Thyroid gland (tissue), 4 donors: ENCODE measurements at regions not wholly inside any gene's neighbourhood (a gene's known extent, or its start where the extent isn't known, plus 50 kb on each side); places are given as distances from the start of the nearest gene placed in this dataset.

Source experiments
- DNase-seq, 2 donors: peaks; one replicate each; pipeline ENCODE4 v3.0.0-alpha.2; 2019
- H3K27ac ChIP-seq, 3 donors: fragments of 200-600 bp; sonication (generic); 1 replicate in 2 of 3; 2 replicates in 1 of 3; pipeline ENCODE4 v1.5.1; 2016 to 2019; ENCODE audit warnings: mild to moderate bottlenecking in 1 of 3, moderate library complexity in 1 of 3
- H3K27me3 ChIP-seq: fragments of 200-600 bp; sonication (generic); one replicate; pipeline ENCODE4 v1.5.1; 2019
- H3K36me3 ChIP-seq, 2 donors: fragments of 200-600 bp; sonication (generic); one replicate each; pipeline ENCODE4 v1.5.1; 2016 to 2019
- H3K4me1 ChIP-seq, 2 donors: fragments of 200-600 bp; sonication (generic); one replicate each; pipeline ENCODE4 v1.5.1; 2017 to 2019
- H3K4me3 ChIP-seq, 3 donors: fragments of 200-600 bp; sonication (generic); replicated peaks in 1 of 3; 1 replicate in 2 of 3; 2 replicates in 1 of 3; pipeline ENCODE4 v1.5.1; 2016; ENCODE audit warnings: mild to moderate bottlenecking in 1 of 3
- H3K9me3 ChIP-seq: fragments of 200-600 bp; sonication (generic); one replicate; pipeline ENCODE4 v1.5.1; 2017
- POLR2A ChIP-seq, 2 donors: fragments of 450-650 bp; IDR thresholded peaks; one replicate each; pipeline ENCODE4 v1.6.1; 2017; ENCODE audit warnings: antibody characterized with exemption in 2 of 2, mild to moderate bottlenecking in 2 of 2, moderate library complexity in 1 of 2
- WGBS, 2 donors: methylation state at CpG; one replicate each; pipeline ENCODE4 v1.1.5; 2017; 5-methylcytosine and 5-hydroxymethylcytosine counted together
- intact Hi-C: fragments of 100-400 bp; cut with DNase I; formaldehyde crosslinking; loops from one replicate; pipeline ENCODE4 v1.15.1; 2023
- TF ChIP-seq, protein P1 (sequence below), 6 experiments: fragments of 200-600 bp in 3 of 6; fragments of 450-650 bp in 3 of 6; sonication (generic) in 3 of 6; IDR thresholded peaks; one replicate each; pipeline ENCODE4 v1.5.1; 2016 to 2019; ENCODE audit warnings: antibody characterized with exemption in 6 of 6, mild to moderate bottlenecking in 2 of 6, inconsistent platforms in 1 of 6, moderate library complexity in 1 of 6

- no peak for TF ChIP-seq POLR2A (IDR thresholded peaks at IDR 0.05)
- TF ChIP-seq, protein P1, sequence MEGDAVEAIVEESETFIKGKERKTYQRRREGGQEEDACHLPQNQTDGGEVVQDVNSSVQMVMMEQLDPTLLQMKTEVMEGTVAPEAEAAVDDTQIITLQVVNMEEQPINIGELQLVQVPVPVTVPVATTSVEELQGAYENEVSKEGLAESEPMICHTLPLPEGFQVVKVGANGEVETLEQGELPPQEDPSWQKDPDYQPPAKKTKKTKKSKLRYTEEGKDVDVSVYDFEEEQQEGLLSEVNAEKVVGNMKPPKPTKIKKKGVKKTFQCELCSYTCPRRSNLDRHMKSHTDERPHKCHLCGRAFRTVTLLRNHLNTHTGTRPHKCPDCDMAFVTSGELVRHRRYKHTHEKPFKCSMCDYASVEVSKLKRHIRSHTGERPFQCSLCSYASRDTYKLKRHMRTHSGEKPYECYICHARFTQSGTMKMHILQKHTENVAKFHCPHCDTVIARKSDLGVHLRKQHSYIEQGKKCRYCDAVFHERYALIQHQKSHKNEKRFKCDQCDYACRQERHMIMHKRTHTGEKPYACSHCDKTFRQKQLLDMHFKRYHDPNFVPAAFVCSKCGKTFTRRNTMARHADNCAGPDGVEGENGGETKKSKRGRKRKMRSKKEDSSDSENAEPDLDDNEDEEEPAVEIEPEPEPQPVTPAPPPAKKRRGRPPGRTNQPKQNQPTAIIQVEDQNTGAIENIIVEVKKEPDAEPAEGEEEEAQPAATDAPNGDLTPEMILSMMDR (IDR thresholded peaks at IDR 0.05): no peak
- no peak overlapping the region for H3K27ac ChIP-seq
- H3K4me1 ChIP-seq: no peaks in the 10 kb centered on the region
- 82 to 87% methylated on average over 5 of the region's 5 CpGs for WGBS, 2 donors
- DNase-seq: no peak
- intact Hi-C loops: no loop called here
- H3K36me3 ChIP-seq: no peaks in the 10 kb centered on the region
- H3K27me3 ChIP-seq: no peaks in the 10 kb centered on the region
- no peaks in the 10 kb centered on the region for H3K9me3 ChIP-seq
- no peak overlapping the region for H3K4me3 ChIP-seq
Measured at GRCh38 chr7:41459183-41459582, 243.7 kb downstream of the INHBA start.

GRCh38 chr7:41457832-41458437 is 245.0 kb downstream of the INHBA start:
- no peaks in the 10 kb centered on the region for H3K9me3 ChIP-seq
- H3K27me3 ChIP-seq: no peaks in the 10 kb centered on the region
- no peak overlapping the region for H3K4me3 ChIP-seq
- no peaks in the 10 kb centered on the region for H3K4me1 ChIP-seq
- no peak overlapping the region for H3K27ac ChIP-seq
- H3K36me3 ChIP-seq: no peaks in the 10 kb centered on the region
- intact Hi-C loops: no loop called here
- TF ChIP-seq, protein P1 (IDR thresholded peaks at IDR 0.05): no peak
- no peak for TF ChIP-seq POLR2A (IDR thresholded peaks at IDR 0.05)
- no peak for DNase-seq

DNA sequence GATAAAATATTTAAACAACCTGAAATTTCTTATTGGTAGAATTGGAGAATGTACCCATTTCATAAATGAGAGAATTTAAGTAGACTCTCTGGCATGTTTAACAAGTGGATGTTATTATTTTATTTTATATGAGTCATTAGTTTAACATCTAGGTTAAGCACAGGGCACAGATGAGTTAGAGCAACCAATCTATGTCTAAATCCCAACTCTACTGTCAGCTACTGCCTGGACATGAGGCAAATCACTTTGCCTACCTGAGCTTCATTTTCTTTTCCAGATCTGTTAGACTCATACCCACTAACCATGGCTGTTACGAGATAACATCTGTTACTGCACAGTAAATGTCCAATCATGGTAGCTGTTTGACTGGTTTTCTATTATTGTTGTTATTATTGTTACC is 251.1 kb downstream of the INHBA start:
- WGBS, 2 donors: 91 to 95% methylated on average over 1 of the region's 1 CpG
- TF ChIP-seq, protein P1 (IDR thresholded peaks at IDR 0.05): no peak
- TF ChIP-seq POLR2A (IDR thresholded peaks at IDR 0.05): no peak
- Histone ChIP-seq H3K9me3 (no peaks in the 10 kb centered on the region), H3K36me3 (no peaks in the 10 kb centered on the region), H3K27me3 (no peaks in the 10 kb centered on the region), H3K4me1 (no peaks in the 10 kb centered on the region), H3K4me3 (no peak overlapping the region), H3K27ac (no peak overlapping the region)
- DNase-seq: no peak
- intact Hi-C loops: no loop called here

DNA sequence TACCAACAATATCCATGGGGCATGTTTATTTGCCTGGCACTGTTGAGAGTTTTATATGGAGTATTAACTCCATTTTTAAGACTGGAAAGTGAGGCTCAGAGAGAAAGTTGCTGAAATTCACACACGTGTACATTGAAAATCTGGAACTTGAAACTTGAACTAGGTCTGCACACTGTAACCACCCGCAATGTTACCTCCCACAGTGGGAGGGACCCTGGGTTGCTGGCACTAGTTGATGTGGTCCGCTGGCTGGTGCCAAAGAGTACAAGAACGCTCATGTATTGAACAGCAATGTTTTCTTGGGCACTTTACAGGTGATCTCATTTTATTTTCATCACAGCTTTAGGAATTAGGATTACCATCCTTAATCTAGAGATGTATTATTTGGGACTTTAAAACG is 253.2 kb downstream of the INHBA start:
- Histone ChIP-seq H3K36me3 (no peaks in the 10 kb centered on the region), H3K27ac (no peak overlapping the region), H3K27me3 (no peaks in the 10 kb centered on the region), H3K4me3 (no peak overlapping the region), H3K9me3 (no peaks in the 10 kb centered on the region), H3K4me1 (no peaks in the 10 kb centered on the region)
- no peak for DNase-seq
- 90 to 91% methylated on average over 5 of the region's 5 CpGs for WGBS, 2 donors
- TF ChIP-seq POLR2A (IDR thresholded peaks at IDR 0.05): no peak
- TF ChIP-seq, protein P1 (IDR thresholded peaks at IDR 0.05): no peak
- intact Hi-C loops: no loop called here

DNA sequence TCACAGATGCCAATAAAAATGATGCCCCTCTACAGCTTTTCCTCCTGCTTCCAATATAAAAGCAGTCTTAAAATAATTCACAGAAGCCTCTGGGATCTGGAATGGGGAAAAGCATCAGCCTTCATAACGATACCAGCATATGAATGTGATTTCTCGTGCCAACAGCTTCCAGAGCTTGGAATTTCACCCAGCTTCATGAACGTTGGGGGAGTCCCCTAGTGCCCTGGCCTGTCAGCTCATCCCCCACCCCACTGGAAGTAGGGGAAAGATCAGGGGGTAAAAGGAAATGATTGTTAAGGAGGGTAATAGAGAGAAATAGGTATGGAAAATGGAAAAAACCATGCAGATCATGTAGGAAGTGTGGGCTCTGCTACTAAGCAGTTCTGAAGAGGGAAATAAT is 253.6 kb downstream of the INHBA start:
- DNase-seq: no peak
- intact Hi-C loops: no loop called here
- no peaks in the 10 kb centered on the region for H3K36me3 ChIP-seq
- H3K27me3 ChIP-seq: no peaks in the 10 kb centered on the region
- no peak for TF ChIP-seq POLR2A (IDR thresholded peaks at IDR 0.05)
- TF ChIP-seq, protein P1 (IDR thresholded peaks at IDR 0.05): no peak
- no peaks in the 10 kb centered on the region for H3K9me3 ChIP-seq
- no peaks in the 10 kb centered on the region for H3K4me1 ChIP-seq
- 75 to 82% methylated on average over 3 of the region's 3 CpGs for WGBS, 2 donors
- H3K4me3 ChIP-seq: no peak overlapping the region
- H3K27ac ChIP-seq: no peak overlapping the region
